ENCODE measurements at regions not wholly inside any gene's neighbourhood (a gene's known extent, or its start where the extent isn't known, plus 50 kb on each side); places are given as distances from the start of the nearest gene placed in this dataset.

DNA sequence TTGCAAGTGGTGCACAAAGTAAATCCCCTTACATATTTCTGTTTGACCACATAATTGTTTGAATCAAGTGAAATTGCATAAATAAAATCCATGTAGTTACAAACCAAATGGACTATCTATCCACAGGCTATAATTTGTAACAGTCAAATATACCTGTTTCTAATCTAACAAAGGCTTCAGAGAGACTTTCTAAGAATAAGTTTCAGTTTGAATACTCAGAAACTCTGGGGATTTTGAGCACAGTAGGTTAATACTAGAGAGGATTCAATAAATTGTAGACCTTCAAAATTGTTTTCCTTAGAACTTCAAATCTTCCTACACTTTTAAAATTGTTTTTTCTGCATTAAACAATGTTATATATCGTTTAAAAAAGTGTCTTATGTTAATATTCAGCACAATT lies 1250.1 kb downstream of the NLGN4X start (continued):
- TF ChIP-seq, protein P1, sequence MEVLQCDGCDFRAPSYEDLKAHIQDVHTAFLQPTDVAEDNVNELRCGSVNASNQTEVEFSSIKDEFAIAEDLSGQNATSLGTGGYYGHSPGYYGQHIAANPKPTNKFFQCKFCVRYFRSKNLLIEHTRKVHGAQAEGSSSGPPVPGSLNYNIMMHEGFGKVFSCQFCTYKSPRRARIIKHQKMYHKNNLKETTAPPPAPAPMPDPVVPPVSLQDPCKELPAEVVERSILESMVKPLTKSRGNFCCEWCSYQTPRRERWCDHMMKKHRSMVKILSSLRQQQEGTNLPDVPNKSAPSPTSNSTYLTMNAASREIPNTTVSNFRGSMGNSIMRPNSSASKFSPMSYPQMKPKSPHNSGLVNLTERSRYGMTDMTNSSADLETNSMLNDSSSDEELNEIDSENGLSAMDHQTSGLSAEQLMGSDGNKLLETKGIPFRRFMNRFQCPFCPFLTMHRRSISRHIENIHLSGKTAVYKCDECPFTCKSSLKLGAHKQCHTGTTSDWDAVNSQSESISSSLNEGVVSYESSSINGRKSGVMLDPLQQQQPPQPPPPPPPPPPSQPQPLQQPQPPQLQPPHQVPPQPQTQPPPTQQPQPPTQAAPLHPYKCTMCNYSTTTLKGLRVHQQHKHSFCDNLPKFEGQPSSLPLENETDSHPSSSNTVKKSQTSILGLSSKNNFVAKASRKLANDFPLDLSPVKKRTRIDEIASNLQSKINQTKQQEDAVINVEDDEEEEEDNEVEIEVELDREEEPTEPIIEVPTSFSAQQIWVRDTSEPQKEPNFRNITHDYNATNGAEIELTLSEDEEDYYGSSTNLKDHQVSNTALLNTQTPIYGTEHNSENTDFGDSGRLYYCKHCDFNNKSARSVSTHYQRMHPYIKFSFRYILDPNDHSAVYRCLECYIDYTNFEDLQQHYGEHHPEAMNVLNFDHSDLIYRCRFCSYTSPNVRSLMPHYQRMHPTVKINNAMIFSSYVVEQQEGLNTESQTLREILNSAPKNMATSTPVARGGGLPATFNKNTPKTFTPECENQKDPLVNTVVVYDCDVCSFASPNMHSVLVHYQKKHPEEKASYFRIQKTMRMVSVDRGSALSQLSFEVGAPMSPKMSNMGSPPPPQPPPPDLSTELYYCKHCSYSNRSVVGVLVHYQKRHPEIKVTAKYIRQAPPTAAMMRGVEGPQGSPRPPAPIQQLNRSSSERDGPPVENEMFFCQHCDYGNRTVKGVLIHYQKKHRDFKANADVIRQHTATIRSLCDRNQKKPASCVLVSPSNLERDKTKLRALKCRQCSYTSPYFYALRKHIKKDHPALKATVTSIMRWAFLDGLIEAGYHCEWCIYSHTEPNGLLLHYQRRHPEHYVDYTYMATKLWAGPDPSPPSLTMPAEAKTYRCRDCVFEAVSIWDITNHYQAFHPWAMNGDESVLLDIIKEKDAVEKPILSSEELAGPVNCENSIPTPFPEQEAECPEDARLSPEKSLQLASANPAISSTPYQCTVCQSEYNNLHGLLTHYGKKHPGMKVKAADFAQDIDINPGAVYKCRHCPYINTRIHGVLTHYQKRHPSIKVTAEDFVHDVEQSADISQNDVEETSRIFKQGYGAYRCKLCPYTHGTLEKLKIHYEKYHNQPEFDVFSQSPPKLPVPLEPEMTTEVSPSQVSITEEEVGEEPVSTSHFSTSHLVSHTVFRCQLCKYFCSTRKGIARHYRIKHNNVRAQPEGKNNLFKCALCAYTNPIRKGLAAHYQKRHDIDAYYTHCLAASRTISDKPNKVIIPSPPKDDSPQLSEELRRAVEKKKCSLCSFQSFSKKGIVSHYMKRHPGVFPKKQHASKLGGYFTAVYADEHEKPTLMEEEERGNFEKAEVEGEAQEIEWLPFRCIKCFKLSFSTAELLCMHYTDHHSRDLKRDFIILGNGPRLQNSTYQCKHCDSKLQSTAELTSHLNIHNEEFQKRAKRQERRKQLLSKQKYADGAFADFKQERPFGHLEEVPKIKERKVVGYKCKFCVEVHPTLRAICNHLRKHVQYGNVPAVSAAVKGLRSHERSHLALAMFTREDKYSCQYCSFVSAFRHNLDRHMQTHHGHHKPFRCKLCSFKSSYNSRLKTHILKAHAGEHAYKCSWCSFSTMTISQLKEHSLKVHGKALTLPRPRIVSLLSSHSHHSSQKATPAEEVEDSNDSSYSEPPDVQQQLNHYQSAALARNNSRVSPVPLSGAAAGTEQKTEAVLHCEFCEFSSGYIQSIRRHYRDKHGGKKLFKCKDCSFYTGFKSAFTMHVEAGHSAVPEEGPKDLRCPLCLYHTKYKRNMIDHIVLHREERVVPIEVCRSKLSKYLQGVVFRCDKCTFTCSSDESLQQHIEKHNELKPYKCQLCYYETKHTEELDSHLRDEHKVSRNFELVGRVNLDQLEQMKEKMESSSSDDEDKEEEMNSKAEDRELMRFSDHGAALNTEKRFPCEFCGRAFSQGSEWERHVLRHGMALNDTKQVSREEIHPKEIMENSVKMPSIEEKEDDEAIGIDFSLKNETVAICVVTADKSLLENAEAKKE (CRISPR knock-in tag; IDR thresholded peaks at IDR 0.05) = no peak
- no peak for TF ChIP-seq ZNF331 (CRISPR knock-in tag; IDR thresholded peaks at IDR 0.05; ENCODE audit: low read depth)
- no peak for TF ChIP-seq JUNB (IDR thresholded peaks at IDR 0.05; ENCODE audit: unreplicated experiment)

DNA sequence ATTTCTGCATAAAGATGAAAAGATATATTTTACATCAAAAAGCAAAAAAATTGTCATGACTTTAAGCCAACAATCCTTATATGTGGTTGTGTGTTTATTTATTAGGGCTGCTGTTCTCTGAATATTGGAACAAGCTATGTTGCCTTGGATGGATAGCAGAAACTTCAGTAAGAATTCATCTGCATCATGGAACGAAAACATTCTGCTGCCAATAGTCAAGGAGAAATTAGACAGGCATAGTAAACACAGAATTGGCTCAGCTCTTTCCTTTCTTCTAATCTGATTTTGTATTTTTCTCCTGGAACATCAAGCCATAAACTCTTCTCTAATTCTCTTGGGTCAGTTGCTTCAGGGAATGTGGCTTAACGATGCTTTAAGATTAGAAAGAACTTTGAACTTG lies 1257.0 kb downstream of the NLGN4X start:
- peaks cover 9% of the 10 kb centered on the region for H3K9me3 Mint-ChIP-seq
- no peak for DNase-seq (ENCODE audit: low spot score)
- H3K27me3 ChIP-seq (ENCODE audit: insufficient read depth) = no peaks in the 10 kb centered on the region
- H3K79me2 ChIP-seq (replicated peaks; ENCODE audit: insufficient read depth) = no peaks in the 10 kb centered on the region
- TF ChIP-seq EZH2phosphoT487 (IDR thresholded peaks at IDR 0.05; ENCODE audit: unreplicated experiment) (no peak), JUNB (IDR thresholded peaks at IDR 0.05; ENCODE audit: unreplicated experiment) (no peak), ZNF331 (CRISPR knock-in tag; IDR thresholded peaks at IDR 0.05; ENCODE audit: low read depth) (no peak), EZH2 (IDR thresholded peaks at IDR 0.05; ENCODE audit: low read depth, unreplicated experiment) (no peak), REST (IDR thresholded peaks at IDR 0.05; ENCODE audit: unreplicated experiment) (no peak), NANOG (IDR thresholded peaks at IDR 0.05; ENCODE audit: borderline replicate concordance) (no peak), ZNF114 (CRISPR knock-in tag; IDR thresholded peaks at IDR 0.05) (no peak), CREB1 (CRISPR knock-in tag; IDR thresholded peaks at IDR 0.05; ENCODE audit: low read depth) (no peak), POLR2AphosphoS5 (IDR thresholded peaks at IDR 0.05; ENCODE audit: low read depth) (no peak)
- TF ChIP-seq, protein P2, sequence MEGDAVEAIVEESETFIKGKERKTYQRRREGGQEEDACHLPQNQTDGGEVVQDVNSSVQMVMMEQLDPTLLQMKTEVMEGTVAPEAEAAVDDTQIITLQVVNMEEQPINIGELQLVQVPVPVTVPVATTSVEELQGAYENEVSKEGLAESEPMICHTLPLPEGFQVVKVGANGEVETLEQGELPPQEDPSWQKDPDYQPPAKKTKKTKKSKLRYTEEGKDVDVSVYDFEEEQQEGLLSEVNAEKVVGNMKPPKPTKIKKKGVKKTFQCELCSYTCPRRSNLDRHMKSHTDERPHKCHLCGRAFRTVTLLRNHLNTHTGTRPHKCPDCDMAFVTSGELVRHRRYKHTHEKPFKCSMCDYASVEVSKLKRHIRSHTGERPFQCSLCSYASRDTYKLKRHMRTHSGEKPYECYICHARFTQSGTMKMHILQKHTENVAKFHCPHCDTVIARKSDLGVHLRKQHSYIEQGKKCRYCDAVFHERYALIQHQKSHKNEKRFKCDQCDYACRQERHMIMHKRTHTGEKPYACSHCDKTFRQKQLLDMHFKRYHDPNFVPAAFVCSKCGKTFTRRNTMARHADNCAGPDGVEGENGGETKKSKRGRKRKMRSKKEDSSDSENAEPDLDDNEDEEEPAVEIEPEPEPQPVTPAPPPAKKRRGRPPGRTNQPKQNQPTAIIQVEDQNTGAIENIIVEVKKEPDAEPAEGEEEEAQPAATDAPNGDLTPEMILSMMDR (conservative IDR thresholded peaks at IDR 0.05; ENCODE audit: low read depth in 2 of 2) = no peak
- H3K4me2 ChIP-seq = no peak overlapping the region
- H3F3A ChIP-seq (replicated peaks; ENCODE audit: low read depth) = no peaks in the 10 kb centered on the region
- H3K4me3 ChIP-seq = no peak overlapping the region
- no peak for ATAC-seq
- no peaks in the 10 kb centered on the region for H3K36me3 ChIP-seq (ENCODE audit: insufficient read depth)
- H3K4me3 Mint-ChIP-seq = no peak overlapping the region
- H3K4me1 ChIP-seq (ENCODE audit: insufficient read depth) = no peaks in the 10 kb centered on the region
- no peaks in the 10 kb centered on the region for H3K9me2 ChIP-seq (ENCODE audit: insufficient read depth)
- 0 out of 3 replicates have a peak, but pooled peaks cover 3% of the 10 kb centered on the region for H3K36me3 Mint-ChIP-seq (ENCODE audit: low read depth)
- H3K27me3 Mint-ChIP-seq (ENCODE audit: insufficient read depth, low read depth, poor library complexity) = peaks cover under 1% of the 10 kb centered on the region
- no peaks in the 10 kb centered on the region for H3K4me1 Mint-ChIP-seq
- H3K27ac Mint-ChIP-seq = no peak overlapping the region
- H3K27ac ChIP-seq (ENCODE audit: low read depth) = no peak overlapping the region
- no peaks in the 10 kb centered on the region for H4K20me1 ChIP-seq (replicated peaks; ENCODE audit: insufficient read depth)
- no peak overlapping the region for H2AFZ ChIP-seq
